HG03175 (cell line): ENCODE measurements at regions not wholly inside any gene's neighbourhood (a gene's known extent, or its start where the extent isn't known, plus 50 kb on each side); places are given as distances from the start of the nearest gene placed in this dataset.
"Not testable (repeated sequence)": the region's sequence is repeated elsewhere in the genome, so short reads cannot be mapped to it uniquely, and the experiment has no call there.

Experiments
- ATAC-seq: cut with Tn5 transposase; IDR thresholded peaks from one replicate; pipeline ENCODE4 v1.9.1; 2021; ENCODE audit warnings: mild to moderate bottlenecking, moderate library complexity; ENCODE audit not compliant: unreplicated experiment

GRCh38 chr7:150045596-150045995, 171.8 kb downstream of the ATP6V0E2 start:
- not testable (repeated sequence) for ATAC-seq

- ATAC-seq, result not testable (repeated sequence)
Measured at GRCh38 chr7:150046290-150047194, 172.8 kb downstream of the ATP6V0E2 start.

GRCh38 chr7:150047329-150047728, 173.6 kb downstream of the ATP6V0E2 start:
- ATAC-seq, result not testable (repeated sequence)

- not testable (repeated sequence) for ATAC-seq
Measured at GRCh38 chr7:150047772-150048171, 174.0 kb downstream of the ATP6V0E2 start.

GRCh38 chr7:150048244-150049011, 174.7 kb downstream of the ATP6V0E2 start:
- not testable (repeated sequence) for ATAC-seq

GRCh38 chr7:150049012-150049655, 175.4 kb downstream of the ATP6V0E2 start:
- not testable (repeated sequence) for ATAC-seq

- ATAC-seq, result not testable (repeated sequence)
Measured at GRCh38 chr7:150053396-150053795, 179.6 kb downstream of the ATP6V0E2 start.

- ATAC-seq, result not testable (repeated sequence)
Measured at GRCh38 chr7:150054242-150054641, 180.5 kb downstream of the ATP6V0E2 start.

GRCh38 chr7:150060259-150061221, 186.8 kb downstream of the ATP6V0E2 start:
- peak; percentile 95 for ATAC-seq

GRCh38 chr7:150063195-150063594, 189.4 kb downstream of the ATP6V0E2 start:
- ATAC-seq, result not testable (repeated sequence)

- ATAC-seq, result not testable (repeated sequence)
Measured at GRCh38 chr7:150069555-150070313, 196.0 kb downstream of the ATP6V0E2 start.

- not testable (repeated sequence) for ATAC-seq
Measured at GRCh38 chr7:150077543-150077942, 203.8 kb downstream of the ATP6V0E2 start.

- ATAC-seq, result not testable (repeated sequence)
Measured at GRCh38 chr7:150081865-150082264, 208.1 kb downstream of the ATP6V0E2 start.

- ATAC-seq, result not testable (repeated sequence)
Measured at GRCh38 chr7:150084724-150085123, 211.0 kb downstream of the ATP6V0E2 start.

- ATAC-seq, result not testable (repeated sequence)
Measured at GRCh38 chr7:150087478-150087877, 213.7 kb downstream of the ATP6V0E2 start.

- not testable (repeated sequence) for ATAC-seq
Measured at GRCh38 chr7:150089139-150089538, 215.4 kb downstream of the ATP6V0E2 start.

GRCh38 chr7:150090776-150091175, 217.0 kb downstream of the ATP6V0E2 start:
- not testable (repeated sequence) for ATAC-seq

GRCh38 chr7:150093897-150094296, 220.1 kb downstream of the ATP6V0E2 start:
- ATAC-seq, result not testable (repeated sequence)
